ENCODE measurements at regions not wholly inside any gene's neighbourhood (a gene's known extent, or its start where the extent isn't known, plus 50 kb on each side); places are given as distances from the start of the nearest gene placed in this dataset.

GRCh38 chr7:153047079-153047959 is 287.8 kb downstream of the ACTR3B start (continued):
- no peak for TF ChIP-seq WT1 (tag by site-specific recombination; IDR thresholded peaks at IDR 0.05)
- no peak for TF ChIP-seq ZNF324 (tag by site-specific recombination; IDR thresholded peaks at IDR 0.05)
- TF ChIP-seq ZNF24 (tag by site-specific recombination; IDR thresholded peaks at IDR 0.05), result no peak
- no peak for TF ChIP-seq ZBTB1 (tag by site-specific recombination; IDR thresholded peaks at IDR 0.05)
- TF ChIP-seq KLF8 (tag by site-specific recombination; IDR thresholded peaks at IDR 0.05), result no peak
- TF ChIP-seq ZNF785 (tag by site-specific recombination; IDR thresholded peaks at IDR 0.05), result no peak

- no peaks in the 10 kb centered on the region for H3K4me1 ChIP-seq (ENCODE audit: control insufficient read depth, insufficient read depth, low read length)
- H3K36me3 ChIP-seq (ENCODE audit: control insufficient read depth in 2 of 2, insufficient read depth in 1 of 2, low read length in 2 of 2), result no peaks in the 10 kb centered on the region
- POLR2A ChIA-PET, result no interaction called here
- H3K4me3 ChIP-seq (ENCODE audit: low read depth, low read length), result no peak overlapping the region
- no peaks in the 10 kb centered on the region for H3K9me3 ChIP-seq (ENCODE audit: control insufficient read depth, insufficient read depth, low read depth, low read length)
- no peak overlapping the region for H3K27ac ChIP-seq (ENCODE audit: extremely low read depth, low read depth, low read length)
- CTCF ChIA-PET, result no interaction called here
- TF ChIP-seq ZNF311 (tag by site-specific recombination; IDR thresholded peaks at IDR 0.05; ENCODE audit: borderline replicate concordance), result no peak
- TF ChIP-seq ZNF169 (tag by site-specific recombination; IDR thresholded peaks at IDR 0.05), result no peak
- TF ChIP-seq ZNF549 (tag by site-specific recombination; IDR thresholded peaks at IDR 0.05), result no peak
- TF ChIP-seq KLF17 (tag by site-specific recombination; IDR thresholded peaks at IDR 0.05), result no peak
- TF ChIP-seq ZBTB7A (tag by site-specific recombination; IDR thresholded peaks at IDR 0.05; ENCODE audit: low read depth), result no peak
- no peak for TF ChIP-seq ZBTB8A (tag by site-specific recombination; IDR thresholded peaks at IDR 0.05)
- TF ChIP-seq ZNF16 (tag by site-specific recombination; IDR thresholded peaks at IDR 0.05; ENCODE audit: low read depth), result no peak
- no peak for TF ChIP-seq ZNF416 (tag by site-specific recombination; IDR thresholded peaks at IDR 0.05)
- TF ChIP-seq ZFP37 (tag by site-specific recombination; IDR thresholded peaks at IDR 0.05), result no peak
- no peak for TF ChIP-seq ZNF18 (tag by site-specific recombination; IDR thresholded peaks at IDR 0.05)
- no peak for TF ChIP-seq BCL11A (tag by site-specific recombination; IDR thresholded peaks at IDR 0.05; ENCODE audit: low read depth)
- TF ChIP-seq ZBTB17 (tag by site-specific recombination; IDR thresholded peaks at IDR 0.05), result no peak
- no peak for TF ChIP-seq ZNF624 (tag by site-specific recombination; IDR thresholded peaks at IDR 0.05)
- no peak for TF ChIP-seq ZFP3 (tag by site-specific recombination; IDR thresholded peaks at IDR 0.05; ENCODE audit: low read depth)
- no peak for TF ChIP-seq ZNF510 (tag by site-specific recombination; IDR thresholded peaks at IDR 0.05; ENCODE audit: insufficient replicate concordance)
- TF ChIP-seq ZNF248 (tag by site-specific recombination; IDR thresholded peaks at IDR 0.05), result no peak
Measured at GRCh38 chr7:153052206-153052605, 292.7 kb downstream of the ACTR3B start.

GRCh38 chr7:153061910-153062528 is 302.5 kb downstream of the ACTR3B start:
- ChIA-PET CTCF (no interaction called here), POLR2A (no interaction called here)
- H3K9me3 ChIP-seq (ENCODE audit: control insufficient read depth, insufficient read depth, low read depth, low read length), result no peaks in the 10 kb centered on the region
- no peaks in the 10 kb centered on the region for H3K36me3 ChIP-seq (ENCODE audit: control insufficient read depth in 2 of 2, insufficient read depth in 1 of 2, low read length in 2 of 2)
- H3K4me3 ChIP-seq (ENCODE audit: low read depth, low read length), result no peak overlapping the region
- H3K27ac ChIP-seq (ENCODE audit: extremely low read depth, low read depth, low read length), result no peak overlapping the region
- TF ChIP-seq ZNF530 (tag by site-specific recombination; IDR thresholded peaks at IDR 0.05; ENCODE audit: low read depth) (no peak), REST (tag by site-specific recombination; IDR thresholded peaks at IDR 0.05) (peak; percentile 96)
- no peaks in the 10 kb centered on the region for H3K4me1 ChIP-seq (ENCODE audit: control insufficient read depth, insufficient read depth, low read length)
